ENCODE measurements at regions not wholly inside any gene's neighbourhood (a gene's known extent, or its start where the extent isn't known, plus 50 kb on each side); places are given as distances from the start of the nearest gene placed in this dataset.

DNA sequence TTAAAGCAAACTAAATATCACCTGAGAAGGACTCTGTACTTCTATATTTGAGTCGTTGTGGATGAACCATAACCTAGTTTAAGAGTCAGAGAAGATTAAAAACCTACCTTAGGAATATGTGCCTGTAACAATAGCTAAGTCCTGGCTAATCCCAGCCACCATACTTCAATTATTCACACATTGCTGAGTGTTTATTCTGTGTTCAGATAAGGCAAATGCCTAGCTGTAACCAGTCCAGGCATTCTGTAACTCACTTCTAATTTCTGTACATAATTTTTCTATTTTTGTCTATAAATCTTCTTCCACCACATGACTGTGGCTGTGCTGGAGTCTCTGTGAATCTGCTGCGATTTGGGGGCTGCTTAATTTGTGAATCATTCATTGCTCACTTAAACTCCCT, 441.9 kb upstream of the ADAMTS5 start:
- DNase-seq (ENCODE audit: low read depth in 2 of 2) = no peak

- DNase-seq (ENCODE audit: low read depth in 2 of 2) = no peak
These were observed 440.4 kb upstream of the ADAMTS5 start for GRCh38 chr21:27407271-27407670.

GRCh38 chr21:27406300-27407009, 439.6 kb upstream of the ADAMTS5 start:
- no peak for DNase-seq (ENCODE audit: low read depth in 2 of 2)

- no peak for DNase-seq (ENCODE audit: low read depth in 2 of 2)
These were observed 436.1 kb upstream of the ADAMTS5 start for GRCh38 chr21:27403011-27403410.

- no peak for DNase-seq (ENCODE audit: low read depth in 2 of 2)
These were observed 433.2 kb upstream of the ADAMTS5 start for GRCh38 chr21:27400045-27400444.

DNA sequence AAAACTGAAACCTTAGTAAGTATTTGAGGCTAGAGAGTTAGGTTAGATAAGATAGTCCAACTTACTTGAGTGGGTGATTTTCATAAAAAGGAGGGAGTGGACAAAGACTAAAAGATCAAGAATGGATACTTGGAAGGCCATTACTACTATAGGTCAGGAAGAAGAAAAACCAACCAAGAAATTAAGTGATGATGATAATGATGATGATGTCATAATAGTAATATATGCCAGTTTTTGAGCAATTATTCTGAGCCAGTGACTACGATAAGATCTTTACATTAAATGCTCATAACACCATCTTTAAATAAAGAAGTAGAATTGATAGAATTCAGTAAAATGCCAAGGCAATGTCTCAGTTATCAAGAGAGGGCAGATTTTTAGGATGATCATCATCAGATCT, 430.7 kb upstream of the ADAMTS5 start:
- DNase-seq (ENCODE audit: low read depth in 2 of 2) = no peak

GRCh38 chr21:27393726-27394125, 426.8 kb upstream of the ADAMTS5 start:
- no peak for DNase-seq (ENCODE audit: low read depth in 2 of 2)

- DNase-seq (ENCODE audit: low read depth in 2 of 2) = no peak
These were observed 425.1 kb upstream of the ADAMTS5 start for GRCh38 chr21:27391990-27392389.

- no peak for DNase-seq (ENCODE audit: low read depth in 2 of 2)
These were observed 423.5 kb upstream of the ADAMTS5 start for GRCh38 chr21:27390384-27390783.

DNA sequence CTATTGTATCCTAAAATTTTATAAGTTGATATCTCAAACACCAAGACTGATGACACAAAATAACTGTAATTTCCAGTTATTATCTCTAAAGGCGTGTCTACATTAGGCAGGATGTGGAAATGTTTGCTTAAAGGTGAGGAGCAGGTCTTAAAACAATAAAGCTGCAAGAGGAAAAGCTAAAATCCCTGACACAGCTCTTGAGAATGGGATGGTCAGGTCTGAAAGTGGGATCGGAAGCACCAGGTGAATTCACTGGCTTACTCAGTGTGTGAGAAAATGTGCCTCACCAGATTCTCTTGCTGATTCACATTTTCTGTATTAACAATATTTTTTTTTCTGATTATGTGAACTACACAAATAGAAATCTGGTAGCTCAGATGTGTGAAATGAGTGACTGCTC, 421.9 kb upstream of the ADAMTS5 start:
- no peak for DNase-seq (ENCODE audit: low read depth in 2 of 2)

DNA sequence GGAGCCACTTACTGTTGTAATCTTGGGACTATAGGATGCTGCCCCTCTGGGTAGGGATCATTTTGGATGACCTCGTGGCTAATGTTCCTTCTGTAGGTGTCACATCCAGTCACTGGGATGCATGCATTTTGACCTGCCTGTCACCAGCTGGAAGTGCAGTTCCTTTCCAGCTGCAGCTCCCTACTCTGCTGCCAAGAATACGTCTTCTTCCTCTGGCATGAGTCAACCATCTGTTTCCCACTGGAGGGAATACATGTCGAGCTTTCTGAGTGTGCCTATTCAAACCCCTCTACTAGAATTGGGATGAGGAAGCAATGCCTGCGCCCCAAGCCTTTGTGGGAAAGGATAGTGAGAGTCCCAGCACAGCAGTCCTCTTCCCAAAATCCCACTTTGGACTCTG, 415.5 kb upstream of the ADAMTS5 start:
- peak in 1 of 2 donors; percentile 3 for DNase-seq (ENCODE audit: low read depth in 2 of 2)

DNA sequence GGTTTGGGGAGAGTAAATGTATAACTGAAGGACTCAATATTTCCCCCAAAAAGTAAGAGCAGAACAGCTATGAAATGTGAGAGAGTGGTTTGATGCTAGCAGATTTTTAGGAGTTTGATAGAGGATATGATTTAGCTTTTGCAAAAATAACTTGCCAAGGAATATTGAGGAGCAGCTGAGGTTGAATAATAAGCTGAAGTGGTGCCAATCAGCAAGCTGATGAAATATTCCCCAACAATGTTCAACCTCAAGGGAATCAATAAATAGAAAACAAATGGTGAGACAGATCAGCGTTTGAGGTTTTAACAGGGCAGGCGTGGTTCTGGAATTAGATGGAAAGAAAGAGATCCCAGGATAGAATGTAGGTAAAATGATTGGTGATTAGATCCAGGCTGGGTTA, 413.4 kb upstream of the ADAMTS5 start:
- DNase-seq (ENCODE audit: low read depth in 2 of 2) = no peak

- DNase-seq (ENCODE audit: low read depth in 2 of 2) = no peak
These were observed 412.5 kb upstream of the ADAMTS5 start for GRCh38 chr21:27379354-27379753.

GRCh38 chr21:27372381-27372780, 405.5 kb upstream of the ADAMTS5 start:
- no peak for DNase-seq (ENCODE audit: low read depth in 2 of 2)

GRCh38 chr21:27371975-27372331, 405.1 kb upstream of the ADAMTS5 start:
- DNase-seq (ENCODE audit: low read depth in 2 of 2) = no peak

DNA sequence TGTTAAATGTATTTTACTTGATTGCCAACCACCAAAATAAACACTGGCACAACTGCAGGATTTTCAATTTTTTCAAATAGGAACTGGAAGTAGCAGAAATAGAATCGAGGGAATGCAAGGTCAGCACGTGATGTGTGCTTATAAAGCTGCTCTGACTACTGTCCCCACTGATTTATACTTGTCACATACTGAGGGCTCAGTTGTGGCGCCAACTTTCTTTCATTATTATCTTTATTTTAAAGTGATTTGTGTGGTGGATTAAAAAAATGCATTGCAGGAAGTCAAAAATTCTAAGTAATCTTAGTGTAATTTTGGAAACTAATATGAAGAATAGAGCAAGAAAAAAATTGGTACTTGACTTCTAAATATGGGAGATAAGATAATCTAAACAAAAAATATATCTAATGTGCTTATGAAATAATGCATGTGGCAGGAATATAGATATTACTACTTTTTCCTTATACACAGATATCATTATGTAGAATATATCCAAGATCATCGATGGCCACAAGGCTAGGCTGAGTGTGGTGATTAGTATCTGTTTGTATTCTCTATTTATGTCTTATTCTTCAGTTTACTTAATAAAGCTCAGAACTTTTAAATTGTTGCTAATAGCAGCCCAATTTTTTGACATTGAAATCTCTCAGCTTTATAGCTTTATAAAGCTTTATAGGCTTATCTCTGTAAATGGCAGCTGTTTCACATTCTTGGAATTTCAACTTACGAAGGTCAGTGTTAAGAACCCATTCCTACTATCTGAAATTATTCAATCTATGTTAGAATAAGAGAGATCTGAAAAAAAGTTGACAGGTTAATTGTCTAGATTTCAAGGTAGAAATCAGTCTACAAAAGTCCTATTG, 404.5 kb upstream of the ADAMTS5 start:
- DNase-seq (ENCODE audit: low read depth in 2 of 2) = no peak

DNA sequence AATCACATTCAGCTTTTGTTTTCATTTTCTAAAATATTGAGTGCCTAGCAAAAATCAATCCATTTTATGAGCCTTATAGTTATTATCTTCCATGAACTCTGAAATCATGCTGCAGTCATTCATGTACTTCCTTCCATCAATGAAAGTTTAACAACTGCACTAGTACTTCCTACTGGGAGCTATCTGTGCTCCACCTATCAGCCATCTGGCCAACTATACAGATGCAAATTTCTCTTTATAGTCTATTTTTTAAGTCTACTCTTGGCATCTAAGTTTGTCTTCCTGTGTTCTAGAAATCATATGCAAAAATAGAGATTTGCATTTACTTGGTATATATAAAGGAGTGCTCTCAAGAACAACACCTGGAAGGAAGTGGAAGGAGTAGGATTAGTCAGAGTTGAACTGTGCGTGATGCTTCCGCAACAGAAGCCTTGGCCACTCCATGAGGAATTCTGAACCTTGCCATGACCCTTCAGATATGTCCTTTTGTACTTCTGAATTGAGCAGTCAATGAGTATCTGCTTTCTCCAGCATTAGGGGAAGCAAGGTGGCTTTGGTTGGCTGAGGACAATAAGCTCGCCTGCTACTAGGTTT, 403.2 kb upstream of the ADAMTS5 start:
- no peak for DNase-seq (ENCODE audit: low read depth in 2 of 2)

- DNase-seq (ENCODE audit: low read depth in 2 of 2) = no peak
These were observed 402.3 kb upstream of the ADAMTS5 start for GRCh38 chr21:27369234-27369633.

GRCh38 chr21:27366646-27367235, 399.9 kb upstream of the ADAMTS5 start:
- no peak for DNase-seq (ENCODE audit: low read depth in 2 of 2)

- DNase-seq (ENCODE audit: low read depth in 2 of 2) = no peak
These were observed 399.1 kb upstream of the ADAMTS5 start for GRCh38 chr21:27366036-27366435.

- no peak for DNase-seq (ENCODE audit: low read depth in 2 of 2)
These were observed 398.5 kb upstream of the ADAMTS5 start for GRCh38 chr21:27365394-27365793.

- no peak for DNase-seq (ENCODE audit: low read depth in 2 of 2)
These were observed 397.0 kb upstream of the ADAMTS5 start for GRCh38 chr21:27363719-27364477.

Measured in lung microvascular endothelial cell (primary cell).